NCI-H82 treated with DMSO at 0.1 percent for 48 hours (cell line): ENCODE measurements at regions not wholly inside any gene's neighbourhood (a gene's known extent, or its start where the extent isn't known, plus 50 kb on each side); places are given as distances from the start of the nearest gene placed in this dataset.
"Not testable (repeated sequence)": the region's sequence is repeated elsewhere in the genome, so short reads cannot be mapped to it uniquely, and the experiment has no call there.

Experiments used
- DNase-seq: peaks from one replicate; lab custom pipeline; 2025; ENCODE audit not compliant: unreplicated experiment; lab: John Stamatoyannopoulos, UW

DNA sequence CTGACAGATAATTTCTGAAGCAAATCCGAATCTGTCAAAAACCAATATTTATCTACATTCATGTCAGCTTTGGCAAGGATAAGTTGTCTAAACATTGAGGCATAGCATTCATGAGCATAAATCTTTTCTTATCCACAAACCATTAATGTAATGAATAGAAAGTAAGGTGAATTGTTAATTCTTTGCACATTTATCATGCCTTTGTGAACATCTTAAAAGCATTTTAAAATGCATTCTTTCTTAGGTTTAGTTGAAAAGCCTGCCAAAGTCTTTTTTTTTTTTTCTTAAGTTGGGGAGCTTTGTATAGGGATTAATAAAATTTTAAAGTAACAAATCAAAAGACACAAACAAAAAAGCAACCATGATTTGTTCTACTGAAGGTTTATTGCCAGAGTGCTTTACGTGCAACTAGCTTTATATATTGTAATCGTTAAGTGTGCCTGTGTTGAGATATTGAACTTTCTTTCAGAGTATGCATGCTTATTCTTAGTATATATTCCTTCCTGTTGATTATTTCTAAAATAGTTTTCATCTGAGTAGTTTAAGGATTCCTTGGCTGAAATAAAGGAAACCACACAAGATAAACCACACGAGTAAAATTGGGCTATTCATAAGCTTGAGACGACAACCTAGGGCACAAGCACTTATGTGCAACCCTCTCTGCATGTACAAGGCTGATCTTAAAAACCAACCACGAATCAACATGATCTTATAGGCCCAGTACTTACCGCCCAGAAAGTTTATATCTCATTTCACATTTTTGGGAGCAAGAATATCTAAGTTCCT, 1110.9 kb upstream of the CNTN5 start:
- DNase-seq: no peak

DNA sequence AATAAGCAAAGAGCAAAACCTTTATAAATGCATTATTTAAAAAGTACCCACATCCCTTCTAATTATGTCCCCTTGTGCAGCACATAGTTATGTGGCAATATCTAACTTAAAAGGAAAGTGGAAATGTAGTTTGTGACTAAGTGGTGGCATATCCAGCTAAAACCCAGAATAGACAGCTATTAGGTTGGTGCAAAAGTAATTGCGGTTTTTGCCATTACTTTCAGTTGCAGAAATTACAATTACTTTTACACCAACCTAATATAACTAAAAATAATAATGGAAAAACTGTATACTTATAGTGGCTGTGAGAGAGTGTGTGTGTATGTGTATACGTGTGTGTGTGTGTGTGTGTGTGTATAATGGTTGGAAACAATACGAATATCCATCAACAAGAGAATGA, 1108.1 kb upstream of the CNTN5 start:
- DNase-seq: no peak

DNA sequence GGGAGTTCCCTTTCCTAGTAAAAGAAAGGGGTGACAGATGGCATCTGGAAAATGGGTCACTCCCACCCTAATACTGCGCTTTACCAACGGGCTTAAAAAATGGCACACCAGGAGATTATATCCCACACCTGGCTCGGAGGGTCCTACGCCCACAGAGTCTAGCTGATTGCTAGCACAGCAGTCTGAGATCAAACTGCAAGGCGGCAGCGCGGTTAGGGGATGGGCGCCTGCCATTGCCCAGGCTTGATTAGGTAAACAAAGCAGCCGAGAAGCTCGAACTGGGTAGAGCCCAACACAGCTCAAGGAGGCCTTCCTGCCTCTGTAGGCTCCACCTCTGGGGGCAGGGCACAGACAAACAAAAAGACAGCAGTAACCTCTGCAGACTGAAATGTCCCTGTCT, 1097.8 kb upstream of the CNTN5 start:
- DNase-seq: not testable (repeated sequence)

DNA sequence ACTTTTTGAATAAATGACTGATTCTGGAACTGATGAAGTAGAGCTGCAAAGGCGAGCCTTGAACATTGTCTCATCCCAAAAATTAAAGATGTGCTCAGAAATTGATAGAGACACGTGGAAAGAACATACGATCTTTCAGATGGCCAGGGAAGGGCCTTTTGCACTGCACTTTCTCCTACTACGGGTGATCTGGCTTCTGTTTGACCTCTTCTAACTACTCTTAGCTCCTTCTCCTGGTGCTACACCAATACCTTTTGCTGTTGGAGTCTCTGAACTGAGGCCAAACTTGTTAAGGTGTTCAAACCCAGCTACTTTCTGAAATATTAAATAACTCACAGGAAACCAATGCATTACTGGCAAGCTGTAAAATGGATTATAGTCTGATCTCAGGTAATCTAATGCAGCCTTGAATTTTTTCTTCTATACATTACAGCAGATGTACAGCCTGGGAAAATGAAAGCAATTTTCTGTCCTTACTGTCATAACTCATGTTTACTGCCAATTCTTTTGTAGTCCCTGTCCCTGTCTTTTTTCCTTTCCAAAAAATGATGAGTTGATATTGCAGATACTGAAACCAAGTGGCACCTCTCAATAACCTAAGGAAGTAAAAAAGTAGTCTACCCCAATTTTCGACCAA, 1086.1 kb upstream of the CNTN5 start:
- DNase-seq: no peak

DNA sequence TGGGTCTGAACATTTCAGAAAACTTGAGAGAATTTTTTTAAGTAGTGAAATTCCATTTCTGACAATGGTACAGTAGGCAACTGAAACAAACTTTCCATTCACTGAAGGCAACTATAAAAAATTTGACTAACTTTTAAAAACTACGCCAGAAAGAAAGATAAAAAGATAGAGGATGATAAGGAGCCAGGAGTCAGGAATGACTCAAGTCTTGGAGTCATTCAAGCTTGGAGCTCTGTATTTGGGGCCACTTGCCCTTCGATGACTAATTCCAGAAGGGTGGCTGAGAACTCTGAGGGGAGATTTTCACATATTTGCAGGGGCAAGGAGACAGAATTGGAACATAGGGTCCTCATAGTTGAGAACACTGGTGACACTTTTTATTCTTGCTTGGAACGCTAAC, 1083.2 kb upstream of the CNTN5 start:
- DNase-seq: no peak

DNA sequence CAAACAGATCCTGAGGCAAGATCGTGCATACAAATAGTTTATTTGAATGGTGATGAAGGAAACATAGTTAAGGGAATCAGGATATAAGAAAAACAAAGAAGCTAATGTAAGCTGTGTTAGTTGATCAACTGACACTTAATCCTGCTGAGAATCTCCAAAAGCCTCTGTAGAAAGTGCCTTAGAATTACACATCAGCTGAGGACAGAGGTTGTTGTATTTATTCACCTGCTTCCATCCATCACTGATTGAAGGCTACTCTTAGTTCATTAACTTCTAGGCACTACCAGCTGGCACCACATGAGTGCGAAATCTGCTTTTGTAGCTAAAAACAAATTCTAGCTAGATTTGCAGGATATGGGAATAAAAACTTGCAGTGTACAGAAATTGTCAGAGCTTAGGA, 1082.0 kb upstream of the CNTN5 start:
- no peak for DNase-seq

DNA sequence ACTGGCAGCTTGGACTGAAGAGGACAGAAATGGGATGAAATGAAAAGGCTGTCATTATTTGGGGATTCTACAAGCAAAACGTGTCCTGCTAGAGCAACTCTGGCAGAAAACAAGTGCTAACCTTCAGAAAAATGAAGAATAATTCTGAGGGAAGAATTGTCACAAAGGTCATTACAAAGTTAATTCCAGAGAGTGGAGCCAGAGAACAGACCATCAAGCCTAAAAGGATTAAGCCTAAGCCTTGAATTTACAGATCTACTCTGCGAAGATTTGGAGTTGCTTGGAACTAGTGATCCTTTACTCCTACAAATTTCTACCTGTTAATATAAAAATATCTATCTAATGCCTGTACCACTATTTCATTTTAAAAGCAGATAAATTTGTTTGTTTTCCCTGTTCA, 1077.3 kb upstream of the CNTN5 start:
- DNase-seq: peak; percentile 51

DNA sequence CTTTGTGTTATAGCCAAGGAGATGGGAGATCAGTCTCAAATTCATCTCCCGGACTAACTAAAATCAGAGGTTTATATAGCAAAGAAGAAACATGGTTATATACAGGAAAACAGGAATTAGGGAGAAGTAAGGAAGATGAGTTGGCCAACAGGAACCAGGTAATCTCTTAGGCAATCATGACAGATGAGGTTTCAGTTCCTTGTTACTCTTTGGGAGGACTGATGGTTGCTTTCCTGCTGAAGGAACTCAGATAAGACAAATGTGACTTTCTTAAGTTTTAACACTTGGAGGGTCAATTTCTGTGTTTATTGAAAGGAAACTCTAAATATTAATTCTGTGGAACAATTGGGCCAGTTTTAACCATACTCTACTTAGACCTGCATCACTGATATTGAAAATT, 1072.0 kb upstream of the CNTN5 start:
- no peak for DNase-seq

DNA sequence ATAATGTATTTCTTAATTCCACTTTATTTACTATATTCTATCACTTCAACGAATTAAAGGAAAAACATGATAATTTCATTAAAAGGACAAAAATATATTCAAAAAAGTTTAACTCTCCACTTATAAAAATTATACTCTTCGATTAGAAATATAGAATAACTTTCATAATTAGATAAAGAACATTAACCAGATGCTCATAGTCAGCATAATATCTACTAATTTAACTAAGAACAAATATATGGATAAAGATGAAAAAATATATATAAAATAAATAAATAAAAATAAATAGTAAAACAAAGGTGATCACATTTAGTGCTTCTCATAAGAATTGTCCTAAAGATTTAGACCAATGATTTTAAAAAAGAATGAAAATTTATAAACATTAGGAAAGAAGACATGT, 1065.2 kb upstream of the CNTN5 start:
- DNase-seq: no peak

DNA sequence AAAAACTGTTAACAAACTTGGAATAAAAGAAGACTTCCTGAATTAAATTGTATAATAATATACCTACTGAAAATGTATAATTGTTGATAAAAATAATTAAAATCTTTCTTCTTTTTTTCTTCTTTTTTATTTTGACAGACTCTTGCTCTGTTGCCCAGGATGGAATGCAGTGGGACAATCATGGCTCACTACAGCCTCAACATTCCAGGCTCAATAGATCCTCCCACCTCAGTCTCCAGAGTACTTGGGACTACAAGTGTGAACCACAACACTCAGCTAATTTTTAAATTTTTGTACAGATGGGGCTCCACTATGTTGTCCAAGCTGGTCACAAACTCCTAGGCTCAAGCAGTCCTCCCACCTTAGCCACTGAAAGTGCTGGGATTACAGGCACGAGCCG, 1063.8 kb upstream of the CNTN5 start:
- DNase-seq: no peak

DNA sequence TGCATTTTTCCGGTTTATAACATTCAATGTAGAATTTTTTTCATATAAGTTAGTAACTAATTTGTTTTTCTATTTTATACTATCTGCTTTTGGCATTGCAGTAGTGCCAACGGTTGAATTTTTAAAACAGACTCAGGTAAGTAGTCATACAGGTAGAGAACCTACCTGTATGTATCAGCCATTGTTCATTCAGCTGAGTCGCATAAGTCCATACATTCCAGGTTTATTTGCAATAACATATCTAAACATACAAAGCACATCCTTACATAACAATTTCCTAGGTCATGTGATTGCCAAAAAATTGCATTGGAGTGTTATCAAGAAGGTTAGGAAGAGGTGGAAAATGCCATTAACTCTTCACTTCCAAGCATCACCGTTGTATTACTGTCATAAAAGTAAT, 1059.3 kb upstream of the CNTN5 start:
- no peak for DNase-seq

DNA sequence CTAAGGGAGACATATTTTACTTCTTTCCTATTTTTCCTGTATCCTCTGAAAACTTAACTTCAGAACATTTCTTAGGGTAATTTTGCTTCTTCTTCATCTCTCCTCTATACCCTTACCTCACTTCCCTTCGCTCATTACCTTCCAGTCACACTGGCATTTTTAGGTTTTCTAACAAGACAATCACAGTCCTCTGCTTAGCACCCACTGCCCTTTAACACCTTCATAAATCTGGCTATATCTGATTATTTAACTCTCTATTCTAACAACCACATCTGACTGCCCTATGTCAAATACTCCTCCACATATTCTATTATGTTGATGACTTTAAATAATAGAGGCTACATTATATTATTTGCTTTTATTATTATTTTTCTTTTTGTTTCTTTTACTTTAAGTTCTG, 1058.0 kb upstream of the CNTN5 start:
- no peak for DNase-seq

DNA sequence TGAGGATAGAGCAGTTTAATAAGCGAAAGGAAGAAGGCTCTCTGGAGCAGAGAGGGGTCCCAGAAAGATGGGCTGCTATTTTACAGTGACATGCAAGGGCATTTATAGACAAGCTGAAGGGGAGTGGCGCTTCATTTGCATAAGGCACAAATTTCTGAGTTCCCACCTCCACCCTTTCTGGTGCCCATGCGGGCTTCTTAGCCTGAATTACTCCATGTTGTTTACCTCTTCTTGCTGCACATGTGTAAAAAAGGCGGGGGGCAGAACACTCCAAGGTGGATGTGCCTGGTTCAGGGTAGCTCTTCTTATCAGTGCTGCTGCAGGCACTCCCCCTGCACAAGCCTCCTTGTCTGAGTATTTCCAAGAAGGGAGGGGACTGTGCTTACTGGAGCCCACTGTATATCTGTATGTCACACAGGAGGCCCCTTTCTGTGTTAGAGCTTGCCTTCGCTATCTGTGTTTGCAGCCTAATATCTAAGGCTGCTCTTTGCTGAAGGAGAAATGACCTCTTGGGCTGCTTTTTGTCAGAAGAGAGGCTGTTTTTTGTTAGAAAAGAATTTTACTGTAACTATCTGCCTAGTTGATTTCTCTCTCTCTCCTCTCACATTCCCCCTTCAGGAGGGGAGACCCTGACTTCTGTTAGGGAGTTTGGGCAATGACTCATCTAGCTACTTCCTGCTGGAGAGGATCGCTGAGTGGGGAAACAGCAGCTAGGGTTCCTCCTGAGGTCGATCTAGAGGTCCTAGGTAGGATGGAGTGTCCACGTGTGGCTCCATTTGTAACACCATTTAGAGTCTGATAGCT, 1057.0 kb upstream of the CNTN5 start:
- DNase-seq: no peak

DNA sequence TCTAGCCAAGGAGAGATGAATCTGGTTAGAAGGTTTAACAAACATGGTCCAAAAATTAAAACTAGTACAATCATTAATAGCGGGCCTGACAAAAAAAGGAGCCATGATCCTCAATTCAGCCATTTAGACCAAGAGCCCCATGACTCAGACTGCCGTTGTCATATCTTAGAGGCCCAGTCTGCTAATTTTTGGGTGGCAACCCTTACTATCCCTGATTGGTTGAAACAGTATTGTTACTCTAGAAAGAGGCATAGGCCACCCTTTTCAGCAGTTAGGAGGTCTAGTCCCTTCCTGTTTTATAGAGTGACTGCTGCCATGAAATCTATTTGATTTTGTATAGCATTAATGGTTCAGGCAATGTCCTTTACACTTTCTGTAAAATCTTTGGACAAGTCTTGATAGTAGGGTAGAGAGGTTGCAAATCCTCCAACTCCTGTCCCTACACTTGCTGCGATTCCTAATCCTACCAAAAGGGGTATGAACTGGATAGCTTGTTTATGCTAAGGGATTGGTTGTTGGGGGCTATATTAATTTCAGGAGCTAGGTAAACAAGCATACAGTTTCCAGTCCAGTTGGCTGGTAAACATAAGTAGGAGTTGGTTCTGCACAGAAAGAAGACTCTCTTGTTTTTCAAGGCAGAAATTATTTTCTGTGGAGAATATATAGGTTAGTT, 1056.3 kb upstream of the CNTN5 start:
- DNase-seq: no peak

DNA sequence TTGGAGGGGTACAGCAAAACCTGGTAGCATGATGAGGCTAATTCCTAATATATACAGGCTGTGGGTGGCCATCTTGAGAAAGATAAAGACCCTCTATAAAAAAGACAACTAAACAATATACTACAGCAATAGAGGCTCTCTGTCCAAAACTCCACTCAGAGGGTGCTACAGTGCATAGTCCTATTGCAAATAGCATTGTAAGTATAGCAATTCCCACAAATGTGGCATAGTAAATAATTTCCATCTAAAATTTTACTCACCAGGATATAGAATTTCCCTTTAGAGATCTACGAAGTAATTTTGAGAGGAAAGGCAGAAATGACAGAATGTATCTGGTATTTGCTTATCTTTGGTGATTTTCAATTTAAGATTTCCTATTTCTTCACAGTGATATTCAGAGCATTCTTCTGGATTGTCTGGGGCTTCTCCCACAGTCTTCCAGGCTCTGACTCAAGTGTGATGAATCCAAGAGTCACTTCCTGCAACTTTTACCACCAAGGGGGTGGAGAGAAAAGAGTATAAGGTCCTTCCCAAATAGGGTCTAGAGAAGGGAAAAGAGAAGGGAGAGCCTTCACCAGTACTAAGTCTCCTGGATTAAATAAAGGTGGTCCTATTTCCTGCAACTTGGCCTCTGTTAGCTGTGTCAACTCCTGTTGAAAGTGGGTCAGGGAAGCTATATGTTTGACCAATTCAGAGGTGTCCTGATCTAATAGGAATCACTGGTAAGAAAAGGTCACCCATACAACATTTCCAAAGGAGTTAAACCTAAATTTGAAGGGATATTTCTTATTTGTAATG, 1054.7 kb upstream of the CNTN5 start:
- no peak for DNase-seq

DNA sequence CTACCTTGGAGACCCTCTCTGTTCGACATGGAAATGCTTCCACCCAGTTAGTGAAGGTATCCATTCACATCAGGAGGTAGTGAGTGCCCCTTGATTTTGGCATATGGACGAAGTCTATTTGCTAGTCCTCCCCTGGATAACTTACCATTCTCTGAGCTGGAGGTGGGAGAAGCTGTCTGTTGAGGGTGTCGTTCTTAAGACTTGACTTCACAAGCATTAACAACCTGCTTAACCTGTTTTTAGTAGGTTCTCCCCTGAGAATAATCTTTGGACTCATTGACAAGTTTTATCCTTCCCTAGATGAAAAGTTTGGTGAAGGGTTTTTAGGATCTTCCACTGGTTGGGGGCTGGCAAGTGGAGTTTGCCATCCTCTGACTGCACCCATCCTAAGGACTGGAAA, 1053.8 kb upstream of the CNTN5 start:
- DNase-seq: no peak

DNA sequence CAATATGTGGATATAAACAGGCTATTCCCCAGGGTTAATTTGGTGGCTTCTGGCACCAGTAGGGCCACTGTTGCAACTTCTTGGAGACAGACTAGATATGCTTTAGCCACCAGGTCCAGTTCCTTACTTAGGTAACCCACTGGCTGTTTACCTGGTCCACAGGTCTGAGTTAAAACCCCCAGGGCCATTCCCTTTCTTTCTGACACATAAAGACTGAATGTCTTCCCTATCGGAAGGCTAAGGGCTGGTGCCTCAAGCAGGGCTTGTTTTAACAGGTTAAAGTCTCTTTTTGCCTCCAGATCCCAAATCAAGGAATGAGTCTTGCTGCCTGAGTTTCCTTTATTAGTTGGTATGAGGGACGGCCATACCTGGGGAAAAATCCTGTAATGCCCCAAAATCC, 1052.7 kb upstream of the CNTN5 start:
- DNase-seq: no peak

DNA sequence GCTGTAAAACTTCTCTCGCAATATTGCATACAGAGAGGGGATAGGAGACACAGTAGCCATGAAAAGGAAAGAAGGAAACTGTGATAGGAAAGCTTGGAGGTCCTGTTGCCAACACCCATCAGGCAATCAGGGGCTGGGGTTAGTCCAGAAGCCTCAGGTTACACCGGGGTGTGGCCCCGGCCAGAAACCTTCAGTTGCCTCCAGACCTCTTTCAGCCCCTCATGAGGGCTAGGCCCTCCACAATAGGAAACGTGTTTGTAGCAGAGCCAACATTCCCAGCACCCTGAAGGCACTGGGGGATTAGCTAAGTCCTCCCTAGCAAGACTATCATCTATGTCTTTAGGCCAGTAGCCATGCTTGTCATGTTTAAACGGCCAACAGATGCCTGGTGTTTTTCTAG, 1048.0 kb upstream of the CNTN5 start:
- no peak for DNase-seq

DNA sequence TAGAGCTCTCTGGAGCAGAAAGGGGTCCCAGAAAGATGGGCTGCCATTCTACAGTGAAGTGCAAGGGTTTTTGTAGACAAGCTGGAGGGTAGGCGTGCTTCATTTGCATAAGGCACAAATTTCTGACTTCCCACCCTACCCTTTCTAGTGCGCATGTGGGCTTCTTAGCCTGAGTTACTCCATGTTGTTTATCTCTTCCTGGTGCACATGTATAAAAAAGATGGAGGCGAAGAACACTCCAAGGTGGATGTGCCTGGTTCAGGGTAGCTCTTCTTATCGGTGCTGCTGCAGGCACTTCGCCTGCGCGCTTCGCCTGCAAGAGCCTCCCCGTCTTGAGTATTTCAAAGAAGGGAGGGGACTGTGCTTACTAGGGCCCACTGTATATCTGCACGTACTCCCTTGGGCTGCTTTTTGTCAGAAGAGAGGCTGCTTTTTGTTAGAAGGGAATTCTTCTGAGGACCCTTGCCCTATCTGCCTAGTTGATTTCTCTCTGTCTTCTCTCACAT, 1047.3 kb upstream of the CNTN5 start:
- no peak for DNase-seq

DNA sequence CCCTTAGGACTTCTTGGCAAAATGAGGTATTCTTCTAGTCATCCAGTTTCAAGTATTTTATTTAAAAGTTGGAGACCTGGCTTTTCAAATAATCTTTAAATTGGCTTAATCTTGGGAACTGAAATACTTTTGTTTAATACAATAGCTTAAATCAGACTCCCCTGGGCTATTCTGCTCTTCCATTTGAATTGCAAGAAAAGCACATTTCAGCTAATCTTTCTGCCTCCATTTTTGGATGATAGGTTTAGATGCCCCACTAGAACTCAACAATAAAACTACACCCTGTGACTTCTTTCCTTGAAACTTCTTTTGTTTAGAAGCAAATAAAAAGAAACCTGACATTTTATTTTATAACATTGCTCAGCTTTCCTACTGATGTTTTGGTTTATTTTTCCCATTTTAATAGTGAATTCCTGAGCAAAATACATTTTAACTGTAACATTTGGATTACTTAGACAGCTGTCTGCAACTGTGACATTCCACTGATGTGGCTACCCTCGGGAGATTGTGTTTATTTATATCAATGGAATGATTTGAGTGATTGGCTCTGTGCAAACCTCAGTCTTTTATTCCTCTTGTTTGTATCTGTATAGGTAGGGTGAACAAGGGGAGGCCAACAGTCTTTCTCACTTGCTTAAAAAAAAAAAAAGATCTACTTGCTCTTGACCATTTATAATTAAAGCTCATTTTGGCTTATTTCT, 1045.8 kb upstream of the CNTN5 start:
- DNase-seq: no peak
